GM21390 (cell line): ENCODE measurements at regions not wholly inside any gene's neighbourhood (a gene's known extent, or its start where the extent isn't known, plus 50 kb on each side); places are given as distances from the start of the nearest gene placed in this dataset.

Experiments used
- ATAC-seq: cut with Tn5 transposase; IDR thresholded peaks from one replicate; pipeline ENCODE4 v1.9.1; 2021; ENCODE audit not compliant: unreplicated experiment

DNA sequence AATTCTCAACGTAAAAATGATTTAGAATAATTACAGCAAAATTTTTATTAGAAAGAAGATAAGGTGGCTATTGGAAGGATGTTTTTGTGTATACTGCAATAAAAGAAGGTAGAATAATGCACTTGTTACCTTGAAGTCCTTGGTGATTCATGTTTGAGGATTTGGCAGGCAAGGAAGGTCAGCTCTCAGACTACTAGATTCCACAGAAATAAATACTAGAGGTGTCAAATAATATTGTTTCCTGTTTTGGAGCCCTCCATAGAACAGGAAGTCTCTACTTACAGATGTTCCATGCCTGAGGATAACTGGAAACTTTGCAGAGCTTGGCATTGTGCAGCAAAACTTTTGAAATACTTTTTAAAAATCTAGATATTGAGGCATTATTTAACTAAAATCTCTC, 284.3 kb upstream of the SYT1 start:
- no peak for ATAC-seq

DNA sequence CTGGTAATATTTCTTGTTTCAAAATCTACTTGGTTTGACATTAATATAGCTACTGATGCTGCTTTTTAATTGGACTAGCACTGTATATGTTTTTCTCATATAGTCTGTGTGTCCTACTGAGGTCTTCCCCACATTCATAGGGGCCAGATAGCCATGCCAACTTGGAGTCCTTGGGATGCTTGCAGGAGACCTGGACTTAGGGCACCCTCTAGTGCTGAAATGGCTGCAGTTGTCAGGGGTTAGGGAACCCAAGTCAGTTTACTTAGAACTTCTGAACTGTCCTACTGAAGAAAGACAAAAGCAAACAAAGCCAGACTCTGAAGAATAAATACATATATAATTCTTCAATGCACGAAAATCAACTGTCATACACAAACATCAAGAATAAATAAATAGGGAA, 279.9 kb upstream of the SYT1 start:
- ATAC-seq, result no peak

DNA sequence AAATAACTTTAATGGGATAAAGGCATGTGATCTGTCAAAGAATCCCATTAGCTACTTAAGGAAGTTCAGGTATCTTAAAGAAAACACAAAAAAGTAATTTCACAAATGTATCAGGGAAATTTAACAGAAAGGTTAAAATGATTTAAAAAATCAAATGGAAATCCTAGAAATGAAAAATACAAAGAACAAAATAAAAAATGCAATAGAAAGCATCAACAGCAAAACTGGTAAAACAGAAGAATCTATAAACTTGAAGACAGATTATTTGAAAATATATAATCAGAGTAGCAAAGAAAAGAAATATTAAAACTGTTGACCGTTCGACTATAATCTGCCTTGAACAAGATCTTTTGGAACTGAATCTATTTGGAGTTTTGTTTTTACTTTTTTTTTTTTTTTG, 279.4 kb upstream of the SYT1 start:
- ATAC-seq, result no peak

DNA sequence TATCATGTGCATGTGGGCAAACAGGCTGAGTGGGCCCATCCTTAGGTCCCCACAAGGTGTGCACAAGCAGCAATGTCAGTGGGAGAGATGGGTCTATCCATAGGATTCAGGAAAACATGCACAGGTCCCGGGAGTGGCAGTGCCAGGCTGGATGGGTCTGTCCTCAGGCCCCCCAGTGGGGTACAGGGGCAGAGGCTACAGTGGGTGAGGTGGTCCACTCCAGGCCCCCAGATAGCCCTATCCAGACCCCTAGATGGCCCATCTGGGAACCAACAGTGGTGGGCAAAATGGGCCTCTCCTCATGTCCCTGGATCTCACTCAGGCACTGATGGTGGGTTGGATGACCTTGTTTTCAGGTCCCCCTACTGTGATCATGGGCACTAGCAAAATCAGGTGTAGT, 277.8 kb upstream of the SYT1 start:
- no peak for ATAC-seq

DNA sequence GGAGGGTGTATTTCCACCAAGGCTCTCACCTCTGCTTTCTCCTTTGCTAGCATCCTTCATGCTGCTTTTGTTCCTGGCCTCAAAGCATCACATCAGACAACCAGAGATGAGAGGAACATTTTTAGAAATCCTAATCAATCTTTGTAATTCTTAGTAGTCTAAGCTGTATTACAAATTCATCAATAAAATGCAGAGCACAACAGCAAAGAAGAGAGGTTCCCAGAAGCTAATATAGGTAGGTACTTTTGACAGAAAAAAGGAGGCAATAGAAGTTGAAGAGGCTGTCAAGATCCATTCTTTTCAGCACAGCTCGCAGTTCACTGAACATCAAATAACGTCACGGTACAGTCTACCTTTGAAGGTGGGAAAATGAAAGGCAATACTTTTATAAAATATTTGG, 265.2 kb upstream of the SYT1 start:
- no peak for ATAC-seq

DNA sequence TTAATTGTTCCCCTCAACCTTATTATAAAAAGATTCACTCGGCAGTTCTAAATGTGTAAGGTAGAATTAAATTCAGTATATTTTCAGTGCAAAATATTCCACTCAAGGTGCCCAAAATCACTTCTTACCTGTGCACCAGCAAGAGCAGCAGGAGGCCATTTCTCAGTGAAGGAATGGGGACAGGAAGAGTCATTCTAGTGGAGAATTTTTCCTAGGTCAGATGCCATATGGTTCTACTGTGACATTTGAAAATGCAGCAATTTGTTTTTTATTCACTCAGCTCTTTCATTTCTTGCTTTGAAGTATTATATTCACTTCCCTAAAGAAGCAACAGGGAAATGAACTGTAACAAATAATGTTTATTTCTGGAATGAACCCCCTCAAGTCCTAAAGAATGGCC, 264.0 kb upstream of the SYT1 start:
- ATAC-seq, result no peak

DNA sequence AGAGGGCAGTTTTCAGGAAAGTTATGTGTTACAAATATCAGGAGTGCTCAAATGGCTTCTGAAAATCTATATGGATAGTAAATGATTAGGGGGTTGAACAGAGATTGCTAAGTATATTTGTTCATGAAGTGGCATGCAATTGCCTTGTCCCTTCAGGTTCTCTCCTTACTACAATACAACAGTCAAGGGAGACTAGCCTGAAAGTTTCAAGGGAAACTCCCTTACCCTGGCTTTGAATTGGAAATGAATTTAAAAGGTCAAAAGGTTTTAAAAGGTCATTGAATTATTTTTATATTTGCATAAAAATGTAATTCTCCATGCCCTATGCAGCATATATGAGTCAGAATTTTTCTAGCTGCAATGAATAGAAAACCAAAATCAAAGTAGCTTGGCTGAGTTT, 253.1 kb upstream of the SYT1 start:
- no peak for ATAC-seq

DNA sequence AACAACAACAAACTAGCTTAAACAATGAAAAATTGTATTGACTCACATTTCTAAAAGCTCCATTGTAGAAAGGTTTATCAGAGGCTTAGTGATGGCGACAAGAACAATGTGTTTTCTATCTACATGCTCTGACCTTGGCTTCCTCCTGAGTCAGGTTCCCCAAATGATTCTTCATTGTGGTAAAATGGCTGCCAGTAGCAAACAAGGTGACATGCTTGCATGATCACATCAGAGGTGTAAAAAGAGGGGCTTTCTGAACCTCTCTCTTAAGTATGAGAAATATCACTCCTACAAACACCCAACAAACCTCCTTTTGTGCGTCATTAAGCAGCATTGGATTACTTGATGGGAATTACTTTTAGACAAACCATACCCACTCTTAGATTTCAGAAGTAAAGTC, 252.4 kb upstream of the SYT1 start:
- ATAC-seq, result no peak

DNA sequence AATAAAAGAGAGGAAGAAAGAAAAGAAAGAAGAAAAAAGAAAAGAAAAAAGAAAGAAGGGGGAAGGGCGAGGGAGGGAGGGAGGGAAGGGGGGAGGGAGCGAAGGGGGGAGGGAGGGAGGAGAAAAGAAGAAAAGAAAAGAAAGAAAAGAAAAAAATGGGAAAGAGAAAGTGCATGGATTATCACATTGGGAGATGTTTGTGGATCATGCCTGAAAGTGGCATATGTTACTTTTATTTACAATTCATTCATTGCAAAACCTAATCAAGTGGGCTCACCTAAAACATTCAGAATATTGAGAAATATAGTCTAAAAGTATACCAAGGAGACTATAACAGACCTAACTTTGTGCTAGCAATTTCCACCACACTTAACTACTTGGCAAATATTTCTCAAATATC, 246.9 kb upstream of the SYT1 start:
- ATAC-seq, result no peak

DNA sequence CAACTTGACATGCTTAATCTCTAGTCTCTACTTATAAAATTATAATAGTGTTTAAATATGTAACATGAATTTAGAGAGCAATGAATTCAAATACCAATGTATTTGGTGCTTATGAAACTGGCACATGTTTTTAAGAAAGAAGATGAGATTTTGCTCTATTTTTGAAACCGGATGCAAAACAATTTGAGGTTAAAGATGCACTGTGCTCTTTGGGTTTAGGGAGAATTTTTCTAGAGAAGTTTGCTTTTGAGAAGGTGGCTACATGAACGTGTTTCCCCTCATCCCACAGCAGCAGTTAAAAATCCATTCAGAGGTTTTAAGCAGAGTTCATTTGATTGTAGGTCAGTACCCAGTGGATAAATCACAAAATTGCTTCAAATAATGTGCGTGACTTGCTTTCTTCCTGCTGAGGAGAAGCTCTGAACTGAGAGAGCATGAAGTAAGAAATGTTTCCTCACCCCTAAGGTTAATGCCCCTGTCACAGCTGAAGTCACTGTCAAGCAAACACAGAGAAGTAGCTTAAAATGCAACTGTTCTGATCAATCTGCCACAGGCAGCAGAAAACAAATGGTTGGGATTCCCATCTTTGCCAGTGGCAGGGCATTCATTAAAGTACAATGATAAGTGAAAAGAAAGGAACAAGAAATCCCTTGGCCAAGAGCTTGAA, 241.9 kb upstream of the SYT1 start:
- ATAC-seq, result no peak

DNA sequence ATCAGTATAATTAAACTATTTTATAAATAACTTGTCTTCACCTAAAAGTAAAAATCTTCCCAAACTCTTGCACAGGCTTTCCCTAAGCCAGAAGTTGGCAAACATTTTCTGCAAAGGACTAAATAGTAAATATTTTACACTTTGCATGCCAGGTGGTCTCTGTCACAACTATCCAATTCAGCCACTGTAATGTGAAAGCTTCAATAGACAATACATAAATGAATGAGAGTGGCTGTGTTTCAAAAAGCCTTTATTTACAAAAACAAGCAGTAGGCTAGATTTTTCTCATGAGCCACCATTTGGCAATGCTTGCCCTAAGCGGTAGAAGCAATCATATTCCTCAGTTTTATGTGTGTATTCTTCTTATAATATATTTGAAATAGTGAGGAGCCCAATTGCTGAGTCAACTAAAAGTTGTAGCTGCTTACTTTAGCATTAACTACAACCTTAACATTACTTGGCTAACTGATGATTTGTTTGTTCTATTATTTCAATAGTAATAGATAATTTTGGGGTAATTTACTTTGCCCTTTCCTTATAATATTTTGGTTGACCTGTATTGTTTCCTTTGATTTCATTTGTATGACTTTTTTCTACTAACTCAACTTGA, 236.0 kb upstream of the SYT1 start:
- ATAC-seq, result no peak

DNA sequence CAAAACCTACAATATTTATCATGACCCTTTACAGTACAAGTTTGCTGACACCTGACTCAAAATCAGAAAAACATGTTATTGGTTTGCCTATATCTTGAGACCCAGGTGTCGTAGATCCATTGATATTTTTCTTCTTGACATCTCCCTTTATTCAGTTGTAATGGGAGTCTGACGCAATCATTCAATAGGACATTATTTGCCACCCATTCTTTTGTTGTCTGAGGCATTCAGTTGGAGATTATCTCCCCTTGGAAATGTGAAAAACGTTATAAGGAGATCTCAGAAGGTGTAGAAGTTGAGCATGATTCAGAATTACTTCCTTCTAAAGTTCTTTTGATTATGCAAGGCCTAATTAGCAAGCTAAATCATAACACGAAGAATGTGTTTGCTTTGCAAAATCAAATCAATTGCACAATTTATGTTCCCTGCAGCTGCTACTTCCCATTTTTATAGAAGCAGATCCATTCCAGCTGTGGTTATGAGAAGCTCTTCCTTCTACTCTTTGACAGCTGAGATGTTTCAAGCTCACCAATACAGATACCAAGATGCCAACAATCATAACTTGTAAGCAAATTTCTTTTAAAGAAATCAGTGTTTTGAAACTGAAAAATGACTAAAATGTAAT, 228.2 kb upstream of the SYT1 start:
- ATAC-seq, result no peak

DNA sequence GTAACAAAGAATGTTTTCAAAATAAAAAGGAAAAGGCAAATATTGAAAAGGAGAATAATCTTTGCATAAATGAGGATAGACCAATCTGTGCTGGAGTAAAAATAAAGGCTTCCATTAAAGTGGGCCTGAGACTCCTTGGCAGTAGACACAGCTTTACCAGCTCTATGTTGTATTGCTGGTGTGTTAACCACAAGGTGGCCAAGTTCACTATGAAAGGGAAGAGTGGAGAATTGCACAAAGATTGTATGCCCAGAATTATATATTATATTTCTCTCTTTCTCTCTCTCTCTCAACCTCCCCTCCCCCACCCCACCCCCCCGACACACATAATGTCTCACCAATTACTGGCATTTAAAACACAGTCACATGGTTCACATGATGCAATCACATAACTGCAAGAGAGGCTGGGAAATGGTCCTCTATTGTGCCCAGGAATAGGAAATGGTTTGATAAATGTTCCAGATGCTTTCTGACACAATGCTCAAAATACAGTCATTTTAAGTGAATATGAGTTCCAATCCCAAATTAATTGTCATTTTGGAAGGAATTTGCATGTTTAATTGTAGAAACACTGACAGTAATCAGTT, 222.6 kb upstream of the SYT1 start:
- no peak for ATAC-seq

DNA sequence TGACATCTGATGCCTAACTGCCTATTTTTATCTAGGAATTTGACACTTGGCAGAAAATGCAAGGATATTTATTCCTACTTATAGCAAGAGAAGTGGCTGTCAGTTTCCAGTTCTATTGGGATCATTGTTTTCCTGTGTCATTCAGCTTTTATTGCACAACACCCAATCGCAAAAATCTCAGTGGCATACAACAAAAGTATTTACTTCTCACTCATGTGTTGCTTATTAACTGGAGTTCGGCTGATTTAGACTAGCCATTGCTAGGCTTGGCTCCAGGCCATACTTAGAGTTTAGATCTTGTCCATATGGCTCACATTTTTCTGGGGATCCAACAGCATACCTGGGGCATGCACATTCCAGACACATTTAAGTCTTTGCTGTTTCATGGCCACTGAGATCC, 218.6 kb upstream of the SYT1 start:
- no peak for ATAC-seq

DNA sequence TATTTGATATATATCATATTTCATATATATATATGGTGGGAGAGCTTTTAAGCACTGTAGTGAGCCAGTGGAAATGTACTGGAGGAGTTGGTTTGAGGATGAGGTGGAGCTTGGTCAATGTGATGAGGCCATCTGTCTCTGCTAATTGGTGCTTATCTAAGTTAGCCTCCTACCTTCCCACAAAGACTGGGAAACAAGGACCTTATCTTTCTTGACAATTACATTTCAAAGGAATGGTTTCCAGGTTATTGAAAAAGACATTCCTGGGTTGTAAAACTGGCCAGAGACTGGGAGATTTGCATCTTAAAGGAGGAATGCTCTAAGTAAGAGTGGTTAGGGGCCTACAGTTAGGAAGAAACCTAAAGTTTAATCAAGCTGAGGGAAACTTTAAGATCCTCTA, 212.8 kb upstream of the SYT1 start:
- no peak for ATAC-seq

DNA sequence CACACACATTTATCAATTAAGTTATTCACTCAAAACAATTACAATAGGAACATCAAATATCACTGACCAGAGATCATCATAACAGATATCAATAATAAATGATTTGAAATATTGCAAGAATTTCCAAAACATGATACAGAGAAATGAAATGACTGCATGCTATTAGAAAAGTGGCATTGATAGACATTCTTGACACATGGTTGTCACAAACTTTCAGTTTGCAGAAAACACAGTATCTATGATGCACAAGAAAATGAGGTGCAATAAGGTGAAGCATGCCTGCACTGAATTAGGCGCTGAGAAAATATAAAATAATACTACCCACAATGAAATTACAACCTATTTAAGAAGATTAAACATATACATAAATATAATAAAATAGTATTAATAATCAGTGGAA, 198.0 kb upstream of the SYT1 start:
- ATAC-seq, result no peak

DNA sequence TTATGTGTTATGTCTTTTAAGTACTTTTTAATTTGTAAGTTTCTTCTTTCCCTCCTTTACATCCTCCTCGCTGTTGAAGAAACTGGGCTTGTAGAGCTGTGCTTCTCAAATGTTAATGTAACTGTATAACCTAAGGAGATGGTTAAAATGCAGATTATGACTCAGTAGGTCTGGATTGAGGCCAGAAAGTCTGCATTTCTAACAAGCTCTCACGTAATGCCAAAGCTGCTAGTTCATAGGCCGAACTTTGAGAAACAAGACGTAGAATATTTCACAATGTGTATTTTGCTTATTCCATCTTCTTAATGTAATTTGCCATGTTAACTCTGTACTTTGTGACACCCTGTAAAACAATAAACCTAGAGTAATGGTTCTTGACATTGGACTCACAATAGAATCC, 193.3 kb upstream of the SYT1 start:
- no peak for ATAC-seq

DNA sequence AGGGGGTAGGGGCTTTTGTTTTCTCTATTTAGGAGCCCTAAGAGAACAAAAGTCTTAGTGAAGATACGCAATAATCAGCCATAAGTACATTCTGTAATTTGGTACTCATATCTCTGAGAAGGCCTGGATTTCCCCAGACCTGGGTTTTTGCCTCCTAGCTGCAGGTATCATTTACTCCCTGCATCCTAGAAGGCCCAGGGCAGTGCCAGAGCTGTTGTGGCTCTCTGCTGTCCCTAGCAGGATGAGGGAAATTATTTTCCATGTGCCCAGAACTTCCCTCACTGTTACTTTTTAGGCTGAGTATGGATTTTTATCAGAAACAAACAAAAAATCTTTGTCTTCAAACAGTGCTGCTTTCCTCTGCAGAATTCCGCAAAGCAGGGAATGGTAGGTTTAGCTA, 192.5 kb upstream of the SYT1 start:
- no peak for ATAC-seq

DNA sequence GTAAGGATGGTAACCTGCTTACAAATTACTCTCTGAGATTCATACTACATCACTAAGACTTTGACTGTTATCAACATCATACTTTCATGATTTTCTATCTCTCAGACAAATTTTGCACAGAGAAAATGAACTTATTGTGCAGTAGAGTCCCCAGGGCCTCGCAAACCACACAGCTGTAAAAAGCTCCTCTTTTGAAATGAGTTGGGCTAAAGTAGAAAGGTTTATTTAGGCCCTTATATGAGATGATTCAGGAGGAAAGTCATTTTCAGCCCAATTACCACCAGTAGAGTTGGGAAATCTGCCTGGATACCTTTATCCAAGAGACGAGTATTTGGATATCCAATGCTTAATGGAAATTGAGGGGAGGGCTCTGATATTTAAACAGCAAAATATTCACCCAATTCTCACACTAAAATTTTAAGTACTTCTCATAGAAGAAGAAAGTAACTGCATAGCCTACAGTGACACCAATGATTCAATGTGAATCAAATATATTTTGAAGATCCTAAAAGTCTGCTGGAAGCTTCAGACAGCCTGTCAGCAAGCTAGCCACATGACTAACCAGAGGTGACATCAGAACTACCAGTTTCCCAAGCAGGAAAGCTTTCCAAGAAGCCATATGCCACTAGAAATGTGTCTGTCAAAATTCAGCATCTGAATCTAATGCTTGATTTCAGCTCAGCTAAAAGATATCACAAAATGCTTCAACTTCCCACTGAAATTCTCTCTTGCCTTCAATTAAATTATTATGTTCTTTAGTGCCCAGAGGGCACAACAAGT, 190.1 kb upstream of the SYT1 start:
- ATAC-seq, result no peak

DNA sequence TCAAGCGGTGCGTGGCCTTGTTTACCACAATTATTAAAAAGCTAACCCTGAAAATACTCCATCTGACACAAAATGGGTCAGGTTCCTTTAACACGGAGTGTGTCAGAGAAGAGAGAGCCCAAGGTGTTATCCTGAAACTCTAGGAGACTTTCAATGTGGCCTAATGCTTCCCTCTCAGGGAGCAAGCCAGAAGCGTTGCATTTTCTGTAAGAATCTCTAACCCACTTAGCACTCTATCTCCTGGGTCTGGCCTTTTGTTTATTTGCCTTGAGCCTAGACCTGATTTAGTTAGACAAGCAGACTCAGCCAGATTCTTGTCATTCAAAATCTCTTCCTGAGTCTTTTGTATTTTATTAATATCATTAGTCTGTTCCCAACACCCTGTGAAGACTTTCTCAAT, 184.0 kb upstream of the SYT1 start:
- ATAC-seq, result no peak

DNA sequence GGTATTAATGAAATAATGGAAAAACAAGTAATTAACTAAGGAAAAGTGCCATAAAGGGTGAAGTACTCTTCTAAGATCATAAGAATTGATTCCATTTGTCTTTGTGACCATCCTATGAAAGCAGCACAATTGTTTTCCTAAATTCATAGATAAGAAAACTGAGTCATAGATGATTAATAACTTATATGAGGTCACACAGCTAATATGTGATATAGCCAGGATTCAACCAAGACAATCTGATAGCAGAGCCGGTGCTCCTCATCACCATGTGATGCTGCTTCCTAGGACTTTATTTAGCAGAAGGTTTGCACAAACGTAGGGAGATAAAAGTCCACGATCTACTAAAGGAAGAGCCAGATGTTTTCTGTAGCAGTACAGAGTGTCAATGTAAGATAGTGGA, 181.5 kb upstream of the SYT1 start:
- no peak for ATAC-seq

DNA sequence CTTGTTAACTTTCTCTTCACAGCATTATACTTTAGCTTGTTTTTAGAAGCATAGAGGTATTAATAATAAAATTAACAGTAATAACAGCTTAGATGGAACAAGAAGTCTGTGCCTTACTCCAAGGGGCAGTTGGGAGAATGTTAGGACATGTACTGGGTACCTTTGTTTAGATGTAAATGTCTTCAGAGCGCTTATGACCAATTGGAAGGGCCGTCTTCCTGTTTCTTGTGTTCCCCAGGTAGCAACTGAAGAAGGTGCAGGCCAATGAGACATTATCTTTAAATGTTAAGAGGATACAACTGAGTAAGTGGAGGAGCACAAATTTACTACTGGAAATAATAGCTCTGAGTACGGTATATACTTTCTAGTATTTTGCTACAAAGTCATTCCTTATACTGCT, 180.9 kb upstream of the SYT1 start:
- ATAC-seq, result no peak
